Spleen (tissue), 7 donors: ENCODE measurements at regions not wholly inside any gene's neighbourhood (a gene's known extent, or its start where the extent isn't known, plus 50 kb on each side); places are given as distances from the start of the nearest gene placed in this dataset.

Experiments used
- POLR2A ChIP-seq, 3 donors: fragments of 450-650 bp; IDR thresholded peaks; one replicate each; pipeline ENCODE4 v1.5.1; 2017; ENCODE audit warnings: antibody characterized with exemption in 3 of 3, mild to moderate bottlenecking in 1 of 3
- POLR2AphosphoS5 ChIP-seq, 3 donors: sonication (generic); formaldehyde crosslinking; IDR thresholded peaks; one replicate each; pipeline ENCODE4 v1.5.1; 2017; ENCODE audit warnings: antibody characterized with exemption in 3 of 3
- TF ChIP-seq, protein P1 (sequence below), 11 experiments: fragments of 200-600 bp in 7 of 11; fragments of 450-650 bp in 4 of 11; sonication (generic) in 4 of 11; IDR thresholded peaks in 8 of 11; conservative IDR thresholded peaks in 3 of 11; 1 replicate in 7 of 11; 2 replicates in 4 of 11; pipeline versions ENCODE4 v1.4.0 to v1.8.0; 2016 to 2021; ENCODE audit warnings: antibody characterized with exemption in 11 of 11, inconsistent platforms in 4 of 11, mild to moderate bottlenecking in 1 of 11
- donor health status: DM: no; HTN: no; CAD: no; lungs with moderate emphysema.
- donor health status: DM: no; HTN: no; CAD: no.
- donor health status: DM: no; HTN: no; CAD: no.

DNA sequence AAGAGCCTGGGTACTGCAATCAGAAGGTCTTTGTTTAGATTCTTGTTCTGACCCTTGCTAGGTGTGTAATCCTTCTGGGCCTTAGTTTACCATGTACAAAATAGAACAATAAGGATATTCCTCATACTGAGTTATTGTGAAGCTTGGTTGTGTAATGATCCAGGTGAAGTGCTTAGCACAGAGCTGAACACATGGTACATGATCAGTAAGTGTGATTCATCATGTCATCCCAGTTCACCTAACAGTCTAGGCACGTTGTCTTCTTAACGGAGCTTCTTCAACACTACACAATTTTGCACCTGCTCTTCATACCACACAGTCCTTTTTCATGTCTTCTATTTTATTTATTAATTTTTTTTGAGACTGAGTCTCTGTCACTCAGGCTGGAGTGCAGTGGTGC is 234.3 kb upstream of the TENM4 start:
- TF ChIP-seq POLR2A (IDR thresholded peaks at IDR 0.05), result no peak
- TF ChIP-seq, protein P1, sequence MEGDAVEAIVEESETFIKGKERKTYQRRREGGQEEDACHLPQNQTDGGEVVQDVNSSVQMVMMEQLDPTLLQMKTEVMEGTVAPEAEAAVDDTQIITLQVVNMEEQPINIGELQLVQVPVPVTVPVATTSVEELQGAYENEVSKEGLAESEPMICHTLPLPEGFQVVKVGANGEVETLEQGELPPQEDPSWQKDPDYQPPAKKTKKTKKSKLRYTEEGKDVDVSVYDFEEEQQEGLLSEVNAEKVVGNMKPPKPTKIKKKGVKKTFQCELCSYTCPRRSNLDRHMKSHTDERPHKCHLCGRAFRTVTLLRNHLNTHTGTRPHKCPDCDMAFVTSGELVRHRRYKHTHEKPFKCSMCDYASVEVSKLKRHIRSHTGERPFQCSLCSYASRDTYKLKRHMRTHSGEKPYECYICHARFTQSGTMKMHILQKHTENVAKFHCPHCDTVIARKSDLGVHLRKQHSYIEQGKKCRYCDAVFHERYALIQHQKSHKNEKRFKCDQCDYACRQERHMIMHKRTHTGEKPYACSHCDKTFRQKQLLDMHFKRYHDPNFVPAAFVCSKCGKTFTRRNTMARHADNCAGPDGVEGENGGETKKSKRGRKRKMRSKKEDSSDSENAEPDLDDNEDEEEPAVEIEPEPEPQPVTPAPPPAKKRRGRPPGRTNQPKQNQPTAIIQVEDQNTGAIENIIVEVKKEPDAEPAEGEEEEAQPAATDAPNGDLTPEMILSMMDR (IDR thresholded peaks at IDR 0.05 in 8 of 11, conservative IDR thresholded peaks at IDR 0.05 in 3 of 11), result no peak
- no peak for TF ChIP-seq POLR2AphosphoS5 (IDR thresholded peaks at IDR 0.05)
